ENCODE measurements at regions not wholly inside any gene's neighbourhood (a gene's known extent, or its start where the extent isn't known, plus 50 kb on each side); places are given as distances from the start of the nearest gene placed in this dataset.

GRCh38 chr9:95763983-95764382 lies 111.5 kb upstream of the ERCC6L2 start:
- intact Hi-C loops (cut with DNase I), result no loop called here

GRCh38 chr9:95763006-95763405 lies 112.5 kb upstream of the ERCC6L2 start:
- intact Hi-C loops (cut with DNase I), result no loop called here

More at GRCh38 chr9:95763983-95764382, 111.5 kb upstream of the ERCC6L2 start:
- peak; percentile 63 for DNase-seq (ENCODE audit: low spot score)

GRCh38 chr9:95762322-95762721 lies 113.2 kb upstream of the ERCC6L2 start:
- intact Hi-C loops (cut with DNase I), result no loop called here
- no peak for DNase-seq (ENCODE audit: low spot score)

More at GRCh38 chr9:95763006-95763405, 112.5 kb upstream of the ERCC6L2 start:
- no peak for DNase-seq (ENCODE audit: low spot score)

DNA sequence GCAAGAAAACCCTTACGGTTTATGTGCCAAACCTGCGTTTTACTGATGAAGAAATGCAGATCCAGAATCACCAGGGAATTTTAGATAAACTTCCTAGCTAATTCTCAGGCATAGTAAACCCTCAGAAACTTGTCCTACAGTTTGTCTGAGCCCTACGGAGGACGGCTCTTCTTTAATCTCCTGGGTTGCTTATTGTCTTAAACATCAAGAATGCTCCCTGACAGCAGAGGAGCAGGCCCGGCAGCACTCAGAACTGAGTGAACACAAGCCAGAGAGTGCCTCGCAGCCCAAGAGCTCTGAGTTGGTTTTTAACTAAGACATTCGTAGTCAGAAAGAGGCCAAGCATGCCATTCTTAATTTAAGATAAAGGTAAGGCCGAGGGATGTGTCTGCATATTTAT lies 114.7 kb upstream of the ERCC6L2 start:
- intact Hi-C loops (cut with DNase I), result no loop called here
- no peak for DNase-seq (ENCODE audit: low spot score)

- intact Hi-C loops (cut with DNase I), result loop anchor here in 1 of 2 donors (10.0 kb wide), 1 partner anchor 117 kb away; the partner anchor contains the start of gene ERCC6L2
- no peak for DNase-seq (ENCODE audit: low spot score)
Observed at GRCh38 chr9:95757439-95757838, 118.1 kb upstream of the ERCC6L2 start.

- no peak for DNase-seq (ENCODE audit: low spot score)
Observed at GRCh38 chr9:95756986-95757385, 118.5 kb upstream of the ERCC6L2 start.

DNA sequence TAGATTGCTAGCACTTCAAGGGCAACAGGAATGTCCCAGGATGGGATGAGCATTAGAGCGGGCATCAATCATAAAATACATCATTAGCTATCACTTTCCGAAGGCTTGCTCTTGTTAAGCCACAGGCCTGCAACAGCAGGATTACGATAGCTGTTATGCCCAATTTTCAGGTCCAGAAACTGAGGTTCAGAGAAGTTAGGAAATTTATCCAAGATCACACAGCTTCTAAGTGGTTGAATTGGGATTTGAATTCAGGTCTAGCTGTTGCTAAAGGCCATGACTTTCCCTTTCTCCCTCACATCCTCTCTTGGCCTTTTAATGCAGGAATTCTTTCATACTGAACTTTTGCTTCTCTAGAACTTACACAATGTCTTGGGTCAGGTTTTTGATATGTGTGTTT lies 119.4 kb upstream of the ERCC6L2 start:
- intact Hi-C loops (cut with DNase I), result loop anchor here in 1 of 2 donors (10.0 kb wide), 1 partner anchor 119 kb away; the partner anchor contains the start of gene ERCC6L2
- no peak for DNase-seq (ENCODE audit: low spot score)

More at GRCh38 chr9:95756986-95757385, 118.5 kb upstream of the ERCC6L2 start:
- intact Hi-C loops (cut with DNase I), result loop anchor here in 1 of 2 donors (10.0 kb wide), 1 partner anchor 118 kb away; the partner anchor contains the start of gene ERCC6L2

- intact Hi-C loops (cut with DNase I), result loop anchor here in 1 of 2 donors (10.0 kb wide), 1 partner anchor 119 kb away; the partner anchor contains the start of gene ERCC6L2
- no peak for DNase-seq (ENCODE audit: low spot score)
Observed at GRCh38 chr9:95755421-95755730, 120.1 kb upstream of the ERCC6L2 start.

GRCh38 chr9:95754533-95755420 lies 120.7 kb upstream of the ERCC6L2 start:
- intact Hi-C loops (cut with DNase I), result loop anchor here in 1 of 2 donors (10.0 kb wide), 1 partner anchor 120 kb away; the partner anchor contains the start of gene ERCC6L2
- no peak for DNase-seq (ENCODE audit: low spot score)

DNA sequence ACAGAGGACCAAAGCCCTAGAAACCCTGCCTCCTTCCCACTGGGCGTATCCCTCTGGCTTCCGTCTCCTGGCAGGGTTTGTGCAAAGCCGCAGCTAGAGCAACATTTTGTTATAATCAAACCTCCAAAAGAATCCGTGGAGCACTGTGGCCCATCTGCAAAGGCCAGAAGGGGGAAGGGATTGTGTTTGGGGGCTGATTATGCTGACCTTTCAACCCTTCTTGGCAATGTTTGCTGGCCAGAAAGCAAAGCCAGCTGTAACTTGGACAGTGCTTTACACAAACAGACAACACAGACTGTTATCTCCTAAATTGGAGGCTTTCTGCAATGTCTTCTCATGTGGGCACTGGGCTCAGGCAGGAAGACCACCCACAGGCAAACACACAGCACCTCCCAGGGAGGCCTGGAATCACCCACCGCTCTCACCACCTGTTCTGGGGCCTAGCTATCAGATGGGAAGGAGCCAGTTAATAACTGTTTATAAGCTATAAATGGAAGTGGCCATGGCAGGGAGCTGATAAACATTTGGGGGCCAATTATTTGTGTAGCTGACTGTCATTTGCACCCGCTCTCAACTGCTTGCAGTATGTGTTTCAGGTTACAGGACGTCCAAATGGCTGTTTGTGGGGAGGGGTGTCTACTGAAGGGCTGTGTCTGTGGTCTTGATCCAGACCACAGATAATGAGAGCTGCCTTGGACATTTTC lies 121.6 kb upstream of the ERCC6L2 start:
- DNase-seq (ENCODE audit: low spot score), result no peak
- intact Hi-C loops (cut with DNase I), result loop anchor here in 1 of 2 donors (10.0 kb wide), 1 partner anchor 121 kb away; the partner anchor contains the start of gene ERCC6L2

- no peak for DNase-seq (ENCODE audit: low spot score)
- intact Hi-C loops (cut with DNase I), result loop anchor here in 1 of 2 donors (10.0 kb wide), 1 partner anchor 123 kb away; the partner anchor contains the start of gene ERCC6L2
Observed at GRCh38 chr9:95752129-95752731, 123.3 kb upstream of the ERCC6L2 start.

- no peak for DNase-seq (ENCODE audit: low spot score)
- intact Hi-C loops (cut with DNase I), result loop anchor here in 1 of 2 donors (10.0 kb wide), 1 partner anchor 123 kb away; the partner anchor contains the start of gene ERCC6L2
Observed at GRCh38 chr9:95751520-95751790, 124.0 kb upstream of the ERCC6L2 start.

DNA sequence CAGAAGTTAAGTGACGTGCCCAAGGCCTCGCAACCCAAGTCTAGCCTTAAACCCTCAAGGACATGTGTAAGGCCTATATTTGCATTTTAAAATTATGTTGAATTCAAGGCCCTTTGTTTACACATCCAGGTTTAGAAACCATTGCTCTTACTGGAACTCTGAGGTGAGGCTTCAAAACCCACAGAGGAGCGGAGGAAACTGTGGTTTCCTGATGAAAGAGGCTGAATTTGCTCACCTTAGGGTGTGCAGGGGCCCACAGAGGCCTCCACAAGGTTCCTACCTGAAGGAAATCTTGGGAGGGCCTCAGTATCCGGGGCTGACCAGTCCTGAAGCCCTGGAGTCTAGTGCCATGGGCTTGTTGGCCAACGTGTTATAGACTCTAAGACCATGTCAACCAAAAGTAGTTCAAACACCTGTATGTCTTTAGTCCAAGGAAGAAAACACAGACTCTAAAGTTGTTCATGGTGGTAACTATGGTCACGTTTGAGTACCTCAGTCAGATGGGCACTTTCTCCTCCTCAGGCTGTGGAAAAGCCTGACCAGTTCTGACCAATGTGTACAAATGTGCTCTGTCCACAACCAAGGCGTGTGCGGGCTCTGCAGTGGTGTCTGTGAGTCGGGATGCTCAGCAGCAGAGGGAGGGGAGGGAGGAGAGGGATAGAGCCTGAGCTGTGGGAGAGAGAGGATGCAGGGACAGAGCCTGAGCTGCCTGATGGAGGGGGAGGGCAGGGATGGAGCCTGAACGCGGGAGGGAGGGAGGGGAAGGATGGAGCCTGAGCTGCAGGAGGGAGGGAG lies 124.6 kb upstream of the ERCC6L2 start:
- DNase-seq (ENCODE audit: low spot score), result no peak
- intact Hi-C loops (cut with DNase I), result loop anchor here in 1 of 2 donors (10.0 kb wide), 1 partner anchor 124 kb away; the partner anchor contains the start of gene ERCC6L2

DNA sequence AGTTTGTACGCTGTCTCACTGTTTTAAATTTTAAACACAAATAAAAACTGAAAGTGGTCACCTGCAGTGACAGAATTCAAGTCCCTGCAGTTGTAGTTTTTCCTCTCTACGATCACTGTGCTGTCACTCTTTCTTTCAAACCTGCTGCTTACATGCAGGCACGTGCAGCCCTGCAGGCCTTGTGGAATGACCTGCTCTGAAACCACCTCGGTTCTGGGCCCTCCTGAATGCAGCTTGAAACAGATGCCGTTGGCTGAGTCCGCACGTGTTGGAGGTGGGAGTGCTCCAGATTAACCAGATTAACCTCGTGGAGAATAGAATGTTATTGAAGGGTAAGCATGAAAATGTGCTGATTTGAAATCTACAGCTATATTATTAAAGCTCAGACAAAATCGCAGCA lies 126.0 kb upstream of the ERCC6L2 start:
- DNase-seq (ENCODE audit: low spot score), result no peak
- intact Hi-C loops (cut with DNase I), result no loop called here

DNA sequence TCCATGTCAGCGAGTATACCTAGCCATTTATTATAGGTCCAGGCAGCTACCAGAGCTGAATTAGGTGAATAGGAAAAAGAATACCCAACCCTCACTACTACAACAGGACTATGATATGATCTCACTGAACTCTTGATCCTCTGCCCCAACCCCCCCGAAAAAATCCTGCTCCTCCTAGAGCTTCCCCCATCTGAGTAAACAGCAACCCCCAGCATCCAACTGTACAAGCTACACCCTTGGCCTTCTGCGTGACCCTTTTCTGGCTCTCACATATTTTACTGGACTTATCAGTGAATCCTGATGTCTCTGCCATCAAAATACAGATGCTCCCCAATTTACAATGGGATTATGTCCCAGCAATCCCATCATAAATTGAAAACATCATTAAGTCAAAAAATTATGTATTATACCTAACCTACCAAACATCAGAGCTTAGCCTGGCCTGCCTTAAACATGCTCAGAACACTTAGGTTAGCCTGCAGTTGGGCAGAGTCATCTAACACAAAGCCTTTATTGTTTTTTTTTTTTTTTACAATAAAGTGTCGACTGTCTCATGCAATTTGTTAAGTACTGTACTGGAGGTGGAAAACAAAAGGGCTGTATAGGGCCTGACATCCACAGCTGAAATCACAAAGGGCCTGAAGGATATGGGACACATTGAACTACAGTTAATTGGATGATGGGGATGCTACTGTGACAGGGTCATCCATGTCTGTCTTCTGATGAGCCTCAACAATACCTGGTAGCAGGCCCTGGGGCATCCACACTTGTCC lies 128.9 kb upstream of the ERCC6L2 start:
- intact Hi-C loops (cut with DNase I), result no loop called here
- no peak for DNase-seq (ENCODE audit: low spot score)

DNA sequence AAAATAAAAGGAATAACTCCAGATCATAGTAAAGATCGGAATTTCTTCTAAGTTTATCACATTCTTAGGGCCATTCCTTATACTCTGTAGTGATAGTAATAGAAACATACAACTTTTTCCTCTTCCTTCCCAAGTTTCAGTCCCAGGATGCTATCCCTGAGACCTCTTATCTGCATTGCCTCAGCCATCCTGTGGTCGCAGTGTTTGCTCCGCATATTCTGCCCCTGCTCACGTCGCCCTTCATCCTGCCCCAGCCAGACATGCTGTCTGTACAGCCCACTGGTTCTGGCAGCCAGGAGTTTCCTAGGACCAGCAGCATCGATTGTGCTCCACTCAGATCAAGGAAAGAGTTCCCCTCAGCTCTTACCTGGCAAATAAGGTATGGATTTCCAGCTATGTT lies 132.7 kb upstream of the ERCC6L2 start:
- intact Hi-C loops (cut with DNase I), result no loop called here
- DNase-seq (ENCODE audit: low spot score), result no peak

DNA sequence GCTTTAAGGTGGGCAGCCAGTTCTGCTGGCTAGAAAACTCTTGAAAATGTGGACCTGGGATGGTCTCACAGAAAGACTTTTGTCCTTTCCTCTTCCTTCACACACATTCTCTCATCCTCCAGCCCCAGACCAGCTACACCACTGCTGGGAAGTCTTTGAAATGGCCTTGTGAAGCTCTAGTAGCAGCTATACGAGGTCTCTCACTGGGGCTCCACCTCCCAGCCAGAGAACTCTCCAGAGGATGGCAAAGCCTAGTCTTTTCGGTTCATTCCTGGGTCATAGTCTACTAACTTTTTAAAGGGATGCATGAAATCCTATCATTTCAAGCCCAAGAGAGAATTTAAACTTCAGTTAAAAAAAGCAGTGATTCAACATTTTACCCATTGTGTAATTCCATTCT lies 133.9 kb upstream of the ERCC6L2 start:
- intact Hi-C loops (cut with DNase I), result no loop called here
- no peak for DNase-seq (ENCODE audit: low spot score)
